ENCODE measurements at regions not wholly inside any gene's neighbourhood (a gene's known extent, or its start where the extent isn't known, plus 50 kb on each side); places are given as distances from the start of the nearest gene placed in this dataset.

DNA sequence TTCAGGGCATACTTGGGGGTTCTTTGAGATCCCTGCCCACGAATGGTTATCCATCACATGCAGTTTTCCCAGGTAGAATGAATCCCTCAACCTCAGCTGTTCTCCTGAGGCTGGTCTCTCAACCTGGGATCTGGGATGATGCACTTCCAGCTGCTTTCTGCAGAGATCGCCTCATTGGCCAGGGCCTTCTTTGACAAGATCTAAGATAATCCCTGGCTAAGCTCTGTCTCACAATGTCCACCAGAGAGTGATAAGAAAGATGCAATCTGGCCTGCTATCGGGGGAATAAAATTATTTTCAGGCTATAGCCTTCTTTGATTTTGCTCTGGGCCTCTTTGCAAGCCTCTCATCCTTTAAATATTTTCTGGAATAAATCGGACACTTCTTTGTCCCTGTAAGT, 1021.1 kb downstream of the EFNB2 start:
- ATAC-seq: no peak
- no peaks in the 10 kb centered on the region for H3K9me3 ChIP-seq
- DNase-seq: no peak
- TF ChIP-seq, protein P1, sequence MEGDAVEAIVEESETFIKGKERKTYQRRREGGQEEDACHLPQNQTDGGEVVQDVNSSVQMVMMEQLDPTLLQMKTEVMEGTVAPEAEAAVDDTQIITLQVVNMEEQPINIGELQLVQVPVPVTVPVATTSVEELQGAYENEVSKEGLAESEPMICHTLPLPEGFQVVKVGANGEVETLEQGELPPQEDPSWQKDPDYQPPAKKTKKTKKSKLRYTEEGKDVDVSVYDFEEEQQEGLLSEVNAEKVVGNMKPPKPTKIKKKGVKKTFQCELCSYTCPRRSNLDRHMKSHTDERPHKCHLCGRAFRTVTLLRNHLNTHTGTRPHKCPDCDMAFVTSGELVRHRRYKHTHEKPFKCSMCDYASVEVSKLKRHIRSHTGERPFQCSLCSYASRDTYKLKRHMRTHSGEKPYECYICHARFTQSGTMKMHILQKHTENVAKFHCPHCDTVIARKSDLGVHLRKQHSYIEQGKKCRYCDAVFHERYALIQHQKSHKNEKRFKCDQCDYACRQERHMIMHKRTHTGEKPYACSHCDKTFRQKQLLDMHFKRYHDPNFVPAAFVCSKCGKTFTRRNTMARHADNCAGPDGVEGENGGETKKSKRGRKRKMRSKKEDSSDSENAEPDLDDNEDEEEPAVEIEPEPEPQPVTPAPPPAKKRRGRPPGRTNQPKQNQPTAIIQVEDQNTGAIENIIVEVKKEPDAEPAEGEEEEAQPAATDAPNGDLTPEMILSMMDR (IDR thresholded peaks at IDR 0.05): no peak
- H3K4me1 ChIP-seq (ENCODE audit: low read depth): no peaks in the 10 kb centered on the region
- intact Hi-C loops (cut with DNase I, micrococcal nuclease): no loop called here
- H3K36me3 ChIP-seq (ENCODE audit: low read depth): no peaks in the 10 kb centered on the region
- H3K4me3 ChIP-seq: no peak overlapping the region

DNA sequence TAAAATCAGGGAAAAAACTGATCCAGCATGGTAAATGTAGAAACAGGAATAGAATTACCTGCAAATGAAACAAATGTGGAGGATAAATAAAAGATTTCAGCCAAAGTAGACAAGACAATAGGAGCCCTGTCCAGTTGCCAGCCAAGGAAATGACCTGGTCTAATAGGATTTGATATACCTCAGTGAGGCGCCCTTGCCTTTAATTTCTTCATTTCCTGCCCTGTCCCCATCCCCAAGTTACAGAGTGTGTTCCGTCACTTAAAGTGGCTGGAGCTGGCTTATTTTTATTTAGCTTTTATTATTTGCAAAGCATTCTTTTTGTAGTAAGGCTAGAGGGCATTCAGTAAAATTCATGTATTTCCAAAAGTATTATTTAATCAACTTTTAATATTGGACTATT, 1022.0 kb downstream of the EFNB2 start:
- TF ChIP-seq, protein P1 (IDR thresholded peaks at IDR 0.05): no peak
- H3K36me3 ChIP-seq (ENCODE audit: low read depth): no peaks in the 10 kb centered on the region
- intact Hi-C loops (cut with DNase I, micrococcal nuclease): no loop called here
- ATAC-seq (no peak), DNase-seq (no peak)
- H3K4me3 ChIP-seq: no peak overlapping the region
- H3K4me1 ChIP-seq (ENCODE audit: low read depth): no peaks in the 10 kb centered on the region
- H3K9me3 ChIP-seq: no peaks in the 10 kb centered on the region

DNA sequence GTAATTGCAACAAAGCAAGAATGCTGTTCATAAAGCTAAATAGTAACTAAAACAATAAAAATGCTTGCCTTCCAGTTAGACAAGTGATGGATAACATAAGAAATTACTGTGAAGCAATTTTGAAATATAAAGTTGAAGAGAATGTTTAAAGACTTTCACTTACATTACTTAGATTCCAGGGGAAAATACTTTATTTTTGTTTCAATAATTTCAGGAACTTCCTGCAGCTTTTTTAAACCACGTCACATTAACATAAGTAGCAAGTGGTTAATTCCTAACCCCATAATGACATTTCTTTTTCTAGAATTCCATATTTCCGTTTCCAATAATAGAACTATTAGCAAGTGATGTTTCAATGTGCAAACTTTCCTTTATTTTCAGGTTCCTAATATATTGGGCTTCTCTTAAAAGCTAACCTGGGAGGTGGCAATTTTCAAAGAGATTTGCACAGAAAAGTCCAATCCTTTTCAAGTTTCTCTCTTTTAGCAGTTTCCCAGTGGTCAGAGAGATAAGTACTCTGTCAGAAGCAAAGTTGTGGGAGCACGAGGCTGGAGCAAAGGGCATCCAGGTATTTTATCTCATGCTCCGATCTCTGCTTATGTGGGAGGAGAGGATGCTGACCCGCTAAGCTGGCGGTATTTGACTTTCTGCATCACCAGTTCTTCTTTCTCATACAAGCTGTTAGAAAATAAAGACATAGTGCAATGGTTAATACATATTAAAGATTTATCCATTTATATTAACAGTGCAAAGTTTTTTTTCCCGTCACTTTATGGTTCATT, 1025.3 kb downstream of the EFNB2 start:
- Histone ChIP-seq H3K4me3 (no peak overlapping the region), H3K9me3 (no peaks in the 10 kb centered on the region), H3K4me1 (ENCODE audit: low read depth) (no peaks in the 10 kb centered on the region), H3K36me3 (ENCODE audit: low read depth) (no peaks in the 10 kb centered on the region)
- DNase-seq (no peak), ATAC-seq (no peak)
- intact Hi-C loops (cut with DNase I, micrococcal nuclease): no loop called here
- TF ChIP-seq, protein P1 (IDR thresholded peaks at IDR 0.05): no peak

DNA sequence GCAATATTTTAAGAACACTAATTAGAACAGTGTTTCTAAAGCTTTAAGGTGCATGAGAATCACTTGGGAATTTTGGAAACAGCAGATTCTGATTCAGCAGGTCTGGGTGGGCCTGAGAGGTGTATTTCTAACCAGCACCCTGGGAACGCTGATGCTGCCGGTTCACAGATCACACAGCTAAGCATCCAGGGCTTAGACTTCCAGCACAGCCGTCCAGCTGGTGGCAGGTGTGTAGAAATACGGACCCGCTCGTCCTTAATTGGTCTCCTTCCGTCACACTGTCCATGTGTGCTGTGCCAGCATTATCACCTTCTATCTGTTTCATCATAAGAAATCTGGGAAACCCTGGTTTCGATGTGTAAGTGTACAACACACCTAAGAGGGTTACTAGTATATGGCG, 1029.0 kb downstream of the EFNB2 start:
- intact Hi-C loops (cut with DNase I, micrococcal nuclease): no loop called here

DNA sequence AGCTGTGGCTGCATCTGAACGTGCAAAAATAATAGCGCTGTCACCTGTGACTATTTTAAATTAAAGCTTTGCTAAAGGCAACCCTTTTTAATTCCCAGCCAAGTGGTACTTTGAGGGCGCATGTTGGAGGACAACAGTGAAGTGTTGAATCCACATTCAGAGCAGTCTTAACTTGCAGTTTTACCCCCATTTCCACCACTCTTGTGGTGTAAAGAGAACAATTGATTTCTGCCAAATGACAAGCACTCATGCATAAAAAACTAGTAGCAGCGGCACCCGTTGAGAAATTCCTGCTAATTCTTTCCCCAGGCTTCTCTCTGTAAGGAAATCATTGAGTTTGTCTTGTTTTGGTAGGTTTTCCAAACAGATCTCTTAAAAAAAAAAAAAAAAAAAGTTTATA, 1033.3 kb downstream of the EFNB2 start:
- DNase-seq (no peak), ATAC-seq (no peak)
- TF ChIP-seq, protein P1 (IDR thresholded peaks at IDR 0.05): no peak
- intact Hi-C loops (cut with DNase I, micrococcal nuclease): no loop called here
- Histone ChIP-seq H3K9me3 (no peaks in the 10 kb centered on the region), H3K36me3 (ENCODE audit: low read depth) (no peaks in the 10 kb centered on the region), H3K4me3 (no peak overlapping the region), H3K4me1 (ENCODE audit: low read depth) (no peaks in the 10 kb centered on the region)

More for the DNA sequence above, 1029.0 kb downstream of the EFNB2 start:
- ATAC-seq: no peak
- DNase-seq: no peak
- TF ChIP-seq, protein P1 (IDR thresholded peaks at IDR 0.05): no peak
- Histone ChIP-seq H3K4me3 (no peak overlapping the region), H3K36me3 (ENCODE audit: low read depth) (no peaks in the 10 kb centered on the region), H3K4me1 (ENCODE audit: low read depth) (no peaks in the 10 kb centered on the region), H3K9me3 (no peaks in the 10 kb centered on the region)
